HG03521 (cell line): ENCODE measurements at regions not wholly inside any gene's neighbourhood (a gene's known extent, or its start where the extent isn't known, plus 50 kb on each side); places are given as distances from the start of the nearest gene placed in this dataset.

Source experiments
- ATAC-seq: cut with Tn5 transposase; IDR thresholded peaks from one replicate; pipeline ENCODE4 v1.9.1; 2021; ENCODE audit warnings: mild to moderate bottlenecking, moderate library complexity; ENCODE audit not compliant: unreplicated experiment

- peak; percentile 56 for ATAC-seq
Observed at GRCh38 chr2:235390108-235390815, 103.6 kb upstream of the AGAP1 start.

- no peak for ATAC-seq
Observed at GRCh38 chr2:235390816-235391194, 103.0 kb upstream of the AGAP1 start.

GRCh38 chr2:235391921-235392615 lies 101.8 kb upstream of the AGAP1 start:
- no peak for ATAC-seq

- ATAC-seq = no peak
Observed at GRCh38 chr2:235394278-235394828, 99.5 kb upstream of the AGAP1 start.

GRCh38 chr2:235396071-235396846 lies 97.6 kb upstream of the AGAP1 start:
- no peak for ATAC-seq

- ATAC-seq = no peak
Observed at GRCh38 chr2:235398321-235398720, 95.5 kb upstream of the AGAP1 start.

- ATAC-seq = no peak
Observed at GRCh38 chr2:235399895-235400294, 93.9 kb upstream of the AGAP1 start.

- no peak for ATAC-seq
Observed at GRCh38 chr2:235402422-235402821, 91.4 kb upstream of the AGAP1 start.

- no peak for ATAC-seq
Observed at GRCh38 chr2:235405612-235406361, 88.1 kb upstream of the AGAP1 start.

GRCh38 chr2:235406430-235406829 lies 87.4 kb upstream of the AGAP1 start:
- no peak for ATAC-seq

GRCh38 chr2:235411905-235412485 lies 81.8 kb upstream of the AGAP1 start:
- ATAC-seq = no peak

GRCh38 chr2:235413064-235413463 lies 80.8 kb upstream of the AGAP1 start:
- no peak for ATAC-seq

GRCh38 chr2:235414422-235414821 lies 79.4 kb upstream of the AGAP1 start:
- no peak for ATAC-seq

- ATAC-seq = no peak
Observed at GRCh38 chr2:235416858-235417499, 76.9 kb upstream of the AGAP1 start.

- ATAC-seq = no peak
Observed at GRCh38 chr2:235418918-235419317, 74.9 kb upstream of the AGAP1 start.

GRCh38 chr2:235419996-235420395 lies 73.8 kb upstream of the AGAP1 start:
- no peak for ATAC-seq

GRCh38 chr2:235421618-235422017 lies 72.2 kb upstream of the AGAP1 start:
- ATAC-seq = no peak

- ATAC-seq = no peak
Observed at GRCh38 chr2:235430366-235431083, 63.3 kb upstream of the AGAP1 start.
